GM12874 (cell line): ENCODE measurements at regions not wholly inside any gene's neighbourhood (a gene's known extent, or its start where the extent isn't known, plus 50 kb on each side); places are given as distances from the start of the nearest gene placed in this dataset.

ENCODE experiments used
- CTCF ChIP-seq: IDR thresholded peaks from 2 replicates; pipeline ENCODE4 v1.5.1; 2011; ENCODE audit warnings: low read depth, mild to moderate bottlenecking, control low read depth, low read length, moderate library complexity; ENCODE audit not compliant: insufficient read depth

- TF ChIP-seq CTCF = no peak
Observed at GRCh38 chr7:25765110-25765655, 386.8 kb upstream of the NFE2L3 start.

GRCh38 chr7:25770235-25770634 is 381.8 kb upstream of the NFE2L3 start:
- no peak for TF ChIP-seq CTCF

GRCh38 chr7:25770670-25771069 is 381.3 kb upstream of the NFE2L3 start:
- TF ChIP-seq CTCF = no peak

- no peak for TF ChIP-seq CTCF
Observed at GRCh38 chr7:25771491-25771890, 380.5 kb upstream of the NFE2L3 start.

GRCh38 chr7:25772802-25773201 is 379.2 kb upstream of the NFE2L3 start:
- no peak for TF ChIP-seq CTCF

GRCh38 chr7:25774675-25775074 is 377.3 kb upstream of the NFE2L3 start:
- TF ChIP-seq CTCF = no peak

- no peak for TF ChIP-seq CTCF
Observed at GRCh38 chr7:25775570-25775969, 376.4 kb upstream of the NFE2L3 start.
